BLaER1 (cell line): ENCODE measurements at regions not wholly inside any gene's neighbourhood (a gene's known extent, or its start where the extent isn't known, plus 50 kb on each side); places are given as distances from the start of the nearest gene placed in this dataset.

Experiments used
- H3K27ac ChIP-seq: shearing (Covaris generic); formaldehyde crosslinking; 2 replicates; pipeline ENCODE4 v1.8.1; 2022
- H3K27me3 ChIP-seq: shearing (Covaris generic); formaldehyde crosslinking; 2 replicates; pipeline ENCODE4 v1.8.1; 2022
- H3K36me3 ChIP-seq: shearing (Covaris generic); formaldehyde crosslinking; 2 replicates; pipeline ENCODE4 v1.8.1; 2022
- H3K4me1 ChIP-seq: shearing (Covaris generic); formaldehyde crosslinking; 2 replicates; pipeline ENCODE4 v1.8.1; 2022
- H3K4me2 ChIP-seq: shearing (Covaris generic); formaldehyde crosslinking; 2 replicates; pipeline ENCODE4 v1.8.1; 2022
- H3K4me3 ChIP-seq: shearing (Covaris generic); formaldehyde crosslinking; 2 replicates; pipeline ENCODE4 v1.8.1; 2022
- H3K9ac ChIP-seq: shearing (Covaris generic); formaldehyde crosslinking; 2 replicates; pipeline ENCODE4 v1.8.1; 2022
- H3K9me3 ChIP-seq: shearing (Covaris generic); formaldehyde crosslinking; 2 replicates; pipeline ENCODE4 v1.8.1; 2022
- H4K20me1 ChIP-seq: shearing (Covaris generic); formaldehyde crosslinking; 2 replicates; pipeline ENCODE4 v1.8.1; 2022
- Cebpa-rat ChIP-seq: shearing (Covaris generic); IDR thresholded peaks from 2 replicates; pipeline ENCODE4 v1.8.1; 2022

DNA sequence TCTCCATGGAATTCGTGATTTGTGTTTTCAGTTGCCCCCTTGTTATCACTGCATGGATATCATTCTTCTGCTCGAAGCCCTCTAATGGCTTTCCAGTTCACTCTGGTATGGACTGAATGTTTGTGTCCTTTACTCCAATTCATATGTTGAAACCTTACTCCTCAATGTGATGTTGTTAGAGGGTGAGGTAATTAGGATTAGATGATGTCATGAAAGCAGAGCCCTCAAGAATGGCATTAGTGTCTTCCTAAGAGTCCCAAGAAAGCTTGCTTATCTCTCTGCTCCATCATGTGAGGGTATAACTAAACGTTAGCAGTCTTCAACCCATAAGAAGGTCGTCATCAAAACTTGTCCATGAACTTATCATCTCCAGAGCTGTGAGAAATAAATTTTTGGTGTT is 1626.3 kb upstream of the MIR17HG start:
- Histone ChIP-seq H3K4me1 (no peaks in the 10 kb centered on the region), H3K9ac (no peak overlapping the region), H3K27me3 (no peaks in the 10 kb centered on the region), H3K4me2 (no peak overlapping the region), H3K36me3 (no peaks in the 10 kb centered on the region), H3K4me3 (no peak overlapping the region), H4K20me1 (no peaks in the 10 kb centered on the region), H3K9me3 (no peaks in the 10 kb centered on the region), H3K27ac (no peak overlapping the region)
- TF ChIP-seq Cebpa-rat = no peak

DNA sequence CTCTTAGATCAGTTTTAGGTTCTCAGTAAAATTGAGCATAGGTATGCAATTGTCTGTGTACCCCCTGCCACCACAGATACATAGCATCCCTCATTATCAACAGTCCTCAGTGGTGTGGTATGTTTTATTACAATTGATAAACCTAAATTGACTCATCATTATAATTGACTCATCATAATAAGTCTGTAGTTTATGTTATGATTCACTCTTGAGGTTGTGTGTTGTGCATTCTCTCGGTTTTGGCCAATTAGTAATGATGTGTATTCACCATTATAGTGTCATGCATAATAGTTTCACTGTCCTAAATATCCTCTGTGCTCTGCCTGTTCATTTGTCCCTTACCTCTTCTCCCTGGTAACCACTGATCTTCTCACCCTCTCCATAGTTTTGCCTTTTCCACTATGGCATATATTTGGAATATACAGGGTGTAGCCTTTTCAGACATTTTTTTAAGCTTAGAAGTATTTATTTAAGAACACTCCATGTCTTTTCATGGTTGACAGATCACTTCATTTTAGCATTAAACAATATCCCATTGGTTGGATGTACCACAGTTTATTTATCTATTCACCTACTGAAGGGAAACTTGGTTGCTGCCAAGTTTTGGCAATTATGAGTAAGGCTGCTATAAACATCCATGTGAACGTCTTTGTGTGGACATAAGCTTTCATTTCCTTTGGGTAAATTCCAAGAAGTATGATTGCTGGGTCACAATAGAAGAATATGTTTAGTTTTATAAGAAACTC is 1620.6 kb upstream of the MIR17HG start:
- Histone ChIP-seq H3K27ac (no peak overlapping the region), H3K4me1 (no peaks in the 10 kb centered on the region), H3K9ac (no peak overlapping the region), H3K9me3 (no peaks in the 10 kb centered on the region), H3K4me3 (no peak overlapping the region), H3K27me3 (no peaks in the 10 kb centered on the region), H3K36me3 (no peaks in the 10 kb centered on the region), H3K4me2 (no peak overlapping the region), H4K20me1 (no peaks in the 10 kb centered on the region)
- no peak for TF ChIP-seq Cebpa-rat

DNA sequence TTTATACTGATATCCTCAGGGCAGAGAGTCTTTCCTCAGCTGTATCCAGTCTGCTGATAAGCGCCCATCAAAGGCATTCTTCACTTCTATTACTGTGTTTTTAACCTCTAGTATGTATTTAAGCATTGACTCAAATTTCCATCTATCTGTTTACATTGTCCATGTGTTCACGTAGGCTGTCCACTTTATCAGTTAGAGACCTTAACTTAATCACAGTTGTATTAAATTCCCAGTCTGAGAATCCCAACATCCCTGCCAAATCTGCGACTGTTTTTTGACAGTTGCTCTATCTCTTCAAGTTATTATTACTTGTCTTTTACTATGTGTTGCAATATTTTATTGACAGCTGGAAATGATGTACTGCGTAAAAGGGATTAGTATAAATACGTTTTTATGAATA is 1613.7 kb upstream of the MIR17HG start:
- H3K9me3 ChIP-seq = no peaks in the 10 kb centered on the region
- H3K4me3 ChIP-seq = no peak overlapping the region
- no peaks in the 10 kb centered on the region for H4K20me1 ChIP-seq
- H3K27ac ChIP-seq = no peak overlapping the region
- H3K36me3 ChIP-seq = no peaks in the 10 kb centered on the region
- H3K4me1 ChIP-seq = no peaks in the 10 kb centered on the region
- TF ChIP-seq Cebpa-rat = no peak
- no peaks in the 10 kb centered on the region for H3K27me3 ChIP-seq
- H3K9ac ChIP-seq = no peak overlapping the region
- H3K4me2 ChIP-seq = no peak overlapping the region

DNA sequence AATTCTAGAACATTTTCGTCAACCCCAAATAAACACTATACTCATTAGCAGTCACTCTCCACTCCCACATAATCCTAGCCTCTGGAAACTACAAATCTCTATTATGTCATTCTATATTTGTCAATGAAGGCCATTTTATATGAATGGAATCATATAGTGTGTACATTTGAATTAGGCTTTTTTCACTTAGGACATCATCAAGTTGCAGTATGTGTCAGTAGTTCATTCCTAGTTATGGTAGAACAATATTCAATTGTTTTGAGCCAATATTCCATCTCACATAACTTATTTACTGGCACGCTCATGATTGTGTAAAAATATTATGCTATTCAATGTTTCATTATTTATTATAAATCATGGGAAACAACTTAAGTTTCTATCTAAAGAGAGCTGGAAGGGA is 1610.4 kb upstream of the MIR17HG start:
- Histone ChIP-seq H3K27me3 (no peaks in the 10 kb centered on the region), H3K4me2 (no peak overlapping the region)
- no peak for TF ChIP-seq Cebpa-rat

DNA sequence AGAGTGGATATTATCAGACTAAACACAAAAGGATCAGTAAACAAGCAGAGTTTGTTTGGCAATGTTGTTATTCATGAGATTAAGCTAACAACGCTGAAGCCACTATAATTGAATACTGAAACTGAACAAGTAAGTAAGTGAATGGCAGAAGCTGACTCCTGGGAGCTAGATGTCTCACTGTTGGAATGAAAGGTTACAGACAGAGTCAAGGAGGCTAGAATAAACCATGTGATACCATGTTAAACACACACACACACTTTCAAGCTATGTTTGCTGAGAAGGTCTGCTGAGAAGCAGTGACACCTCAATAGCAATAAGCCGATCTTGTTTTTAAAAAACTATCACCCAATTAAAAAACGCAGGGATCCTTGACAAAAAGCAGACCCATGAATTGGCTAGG is 1609.4 kb upstream of the MIR17HG start:
- Histone ChIP-seq H3K4me1 (no peaks in the 10 kb centered on the region), H4K20me1 (no peaks in the 10 kb centered on the region), H3K27ac (no peak overlapping the region), H3K9ac (no peak overlapping the region), H3K27me3 (no peaks in the 10 kb centered on the region), H3K4me2 (no peak overlapping the region), H3K9me3 (no peaks in the 10 kb centered on the region), H3K4me3 (no peak overlapping the region), H3K36me3 (no peaks in the 10 kb centered on the region)
- TF ChIP-seq Cebpa-rat = no peak

More for the DNA sequence above, 1610.4 kb upstream of the MIR17HG start:
- Histone ChIP-seq H3K4me3 (no peak overlapping the region), H4K20me1 (no peaks in the 10 kb centered on the region), H3K9ac (no peak overlapping the region), H3K4me1 (no peaks in the 10 kb centered on the region), H3K9me3 (no peaks in the 10 kb centered on the region), H3K36me3 (no peaks in the 10 kb centered on the region), H3K27ac (no peak overlapping the region)

DNA sequence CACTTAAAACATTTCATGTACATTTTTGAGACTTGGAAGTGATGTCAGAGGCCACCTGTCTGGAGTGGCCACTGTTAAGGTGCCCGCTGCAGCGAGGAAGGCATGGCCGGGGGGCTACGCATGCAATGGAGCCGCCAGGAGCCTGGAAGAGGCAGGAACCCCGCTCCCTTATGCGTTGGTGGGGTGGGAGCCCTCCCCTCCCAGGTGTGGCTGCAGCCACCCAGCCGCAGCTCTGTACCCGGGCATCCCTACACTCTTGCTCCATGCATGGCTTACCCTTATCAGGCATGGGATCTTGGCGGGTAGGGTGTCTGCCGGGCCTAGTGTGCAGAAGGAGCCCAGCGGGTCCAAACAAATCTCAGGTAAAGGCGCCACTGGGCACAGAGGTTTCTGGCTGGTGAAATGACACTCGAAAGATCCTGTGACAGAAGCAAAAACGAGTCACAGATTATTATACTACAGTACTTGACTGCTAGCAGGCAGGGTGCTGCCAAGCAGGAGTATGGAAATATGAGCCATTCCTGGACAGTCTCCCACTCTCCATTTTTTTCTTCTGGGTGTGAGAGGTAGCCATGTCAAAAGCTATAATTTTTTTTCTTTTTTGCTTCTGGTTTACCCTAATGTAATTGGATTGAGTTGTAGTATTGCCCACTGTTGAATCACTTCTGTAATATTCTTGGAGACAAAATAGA is 1606.3 kb upstream of the MIR17HG start:
- Histone ChIP-seq H3K27ac (no peak overlapping the region), H3K4me1 (no peaks in the 10 kb centered on the region), H3K9me3 (no peaks in the 10 kb centered on the region), H3K4me3 (no peak overlapping the region), H3K36me3 (no peaks in the 10 kb centered on the region), H3K4me2 (no peak overlapping the region), H4K20me1 (no peaks in the 10 kb centered on the region), H3K27me3 (no peaks in the 10 kb centered on the region), H3K9ac (no peak overlapping the region)
- no peak for TF ChIP-seq Cebpa-rat

DNA sequence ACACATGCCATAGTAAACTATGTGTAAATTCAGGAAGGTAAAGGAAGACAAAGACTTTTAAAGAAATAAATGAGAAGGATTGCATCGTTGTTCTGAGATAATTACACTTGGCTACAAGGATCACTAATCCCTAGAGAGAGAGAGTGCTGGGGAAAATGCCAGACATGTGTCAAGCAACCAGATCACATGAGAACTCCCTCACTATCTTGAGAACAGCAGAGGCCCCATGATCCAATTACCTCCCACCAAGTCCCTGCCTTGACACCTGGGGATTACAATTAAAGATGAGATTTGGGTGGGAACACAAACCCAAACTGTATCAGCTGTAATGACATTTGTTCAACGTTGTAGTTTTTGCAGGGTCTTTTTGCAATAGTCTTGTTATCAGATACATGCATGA is 1600.9 kb upstream of the MIR17HG start:
- Histone ChIP-seq H3K4me1 (no peaks in the 10 kb centered on the region), H3K36me3 (no peaks in the 10 kb centered on the region), H3K27me3 (no peaks in the 10 kb centered on the region), H3K9me3 (no peaks in the 10 kb centered on the region), H3K4me3 (no peak overlapping the region), H3K9ac (no peak overlapping the region), H3K27ac (no peak overlapping the region), H3K4me2 (no peak overlapping the region), H4K20me1 (no peaks in the 10 kb centered on the region)
- TF ChIP-seq Cebpa-rat = no peak

DNA sequence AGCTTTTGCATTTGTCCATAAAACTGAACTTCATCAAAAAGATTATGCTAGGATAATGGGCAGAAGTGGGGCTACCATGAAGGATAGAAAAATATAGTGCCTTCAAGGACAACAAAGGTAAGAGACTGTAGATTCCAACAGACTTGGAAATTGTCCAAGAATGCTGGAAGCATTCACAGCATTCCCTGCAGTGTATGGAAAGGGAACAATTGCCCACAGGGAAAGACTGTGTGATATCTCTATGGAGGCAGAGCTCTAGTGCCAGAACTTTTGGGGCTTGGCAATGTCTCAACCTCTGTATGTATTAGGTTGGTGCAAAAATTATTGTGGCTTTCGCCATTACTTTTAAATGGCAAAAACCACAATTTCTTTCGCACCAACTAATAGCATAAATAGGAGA is 1598.8 kb upstream of the MIR17HG start:
- TF ChIP-seq Cebpa-rat = no peak
- no peaks in the 10 kb centered on the region for H4K20me1 ChIP-seq
- H3K4me3 ChIP-seq = no peak overlapping the region
- no peaks in the 10 kb centered on the region for H3K36me3 ChIP-seq
- no peak overlapping the region for H3K9ac ChIP-seq
- H3K9me3 ChIP-seq = no peaks in the 10 kb centered on the region
- H3K4me1 ChIP-seq = no peaks in the 10 kb centered on the region
- H3K27ac ChIP-seq = no peak overlapping the region
- H3K4me2 ChIP-seq = no peak overlapping the region
- no peaks in the 10 kb centered on the region for H3K27me3 ChIP-seq

DNA sequence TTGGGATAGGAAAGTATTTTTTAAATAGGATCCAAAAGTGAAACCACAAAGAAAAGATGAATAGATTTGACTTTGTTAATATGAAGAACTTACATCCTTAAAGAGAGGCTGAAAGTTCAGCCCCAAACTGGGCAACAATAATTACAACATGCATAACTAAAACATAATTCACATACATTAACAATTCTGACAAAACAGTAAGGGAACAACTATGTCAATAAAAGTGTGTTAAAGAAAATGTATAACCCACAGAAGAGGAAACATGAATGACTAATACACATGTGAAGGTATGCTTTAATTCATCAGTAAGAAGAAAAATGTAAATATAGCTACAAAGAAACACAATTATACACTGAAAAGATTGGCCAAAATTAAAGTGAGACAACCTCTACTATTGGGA is 1597.6 kb upstream of the MIR17HG start:
- Histone ChIP-seq H3K9me3 (no peaks in the 10 kb centered on the region), H3K27me3 (no peaks in the 10 kb centered on the region), H4K20me1 (no peaks in the 10 kb centered on the region), H3K4me3 (no peak overlapping the region), H3K4me1 (no peaks in the 10 kb centered on the region), H3K9ac (no peak overlapping the region), H3K27ac (no peak overlapping the region), H3K36me3 (no peaks in the 10 kb centered on the region), H3K4me2 (no peak overlapping the region)
- TF ChIP-seq Cebpa-rat = no peak

DNA sequence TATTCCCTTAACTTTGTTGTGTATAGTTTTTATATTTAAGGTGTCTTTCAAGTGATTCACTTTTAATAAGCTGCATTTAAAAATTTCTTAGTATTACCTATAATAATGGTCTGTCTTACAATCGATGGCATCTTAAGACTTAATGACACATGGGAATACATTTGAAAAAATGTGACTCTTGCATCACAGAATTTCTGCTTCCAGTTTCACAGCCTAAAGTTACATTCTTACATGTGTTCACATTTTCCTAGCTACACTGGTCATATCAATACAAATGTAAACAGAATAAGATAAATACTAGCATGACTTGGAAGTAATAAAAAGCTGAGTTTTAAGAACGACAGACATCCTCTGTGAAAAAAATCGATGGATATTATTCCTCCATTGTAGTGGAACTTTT is 1597.1 kb upstream of the MIR17HG start:
- no peak overlapping the region for H3K4me2 ChIP-seq
- no peak for TF ChIP-seq Cebpa-rat
- no peaks in the 10 kb centered on the region for H3K4me1 ChIP-seq

More for the DNA sequence above, 1597.1 kb upstream of the MIR17HG start:
- no peak overlapping the region for H3K4me3 ChIP-seq
- no peak overlapping the region for H3K27ac ChIP-seq
- H3K36me3 ChIP-seq = no peaks in the 10 kb centered on the region
- H3K9ac ChIP-seq = no peak overlapping the region
- no peaks in the 10 kb centered on the region for H4K20me1 ChIP-seq
- no peaks in the 10 kb centered on the region for H3K27me3 ChIP-seq
- no peaks in the 10 kb centered on the region for H3K9me3 ChIP-seq
